Testis (tissue), 2 donors: ENCODE measurements at regions not wholly inside any gene's neighbourhood (a gene's known extent, or its start where the extent isn't known, plus 50 kb on each side); places are given as distances from the start of the nearest gene placed in this dataset.
"Not testable (repeated sequence)": the region's sequence is repeated elsewhere in the genome, so short reads cannot be mapped to it uniquely, and the experiment has no call there.

Source experiments
- DNase-seq: peaks from one replicate; pipeline ENCODE4 v3.0.0-alpha.2; 2019
- H3K27ac ChIP-seq, 2 donors: fragments of 200-600 bp; sonication (generic); one replicate each; pipeline ENCODE4 v1.5.1; 2019
- H3K27me3 ChIP-seq: fragments of 200-600 bp; sonication (generic); one replicate; pipeline ENCODE4 v1.5.1; 2019
- H3K36me3 ChIP-seq: fragments of 200-600 bp; sonication (generic); one replicate; pipeline ENCODE4 v1.5.1; 2017; ENCODE audit warnings: low read depth; ENCODE audit errors: missing control alignments
- H3K4me1 ChIP-seq: fragments of 200-600 bp; sonication (generic); one replicate; pipeline ENCODE4 v1.5.1; 2019
- H3K4me3 ChIP-seq, 2 donors: fragments of 200-600 bp; sonication (generic); one replicate each; pipeline ENCODE4 v1.5.1; 2017 to 2019
- H3K9me3 ChIP-seq: fragments of 200-600 bp; sonication (generic); one replicate; pipeline ENCODE4 v1.5.1; 2017
- WGBS, 2 donors: methylation state at CpG; one replicate each; pipeline ENCODE4 v1.1.5; 2018; 5-methylcytosine and 5-hydroxymethylcytosine counted together
- intact Hi-C: fragments of 100-400 bp; cut with DNase I; formaldehyde crosslinking; loops from one replicate; pipeline ENCODE4 v1.15.1; 2023; ENCODE audit warnings: low total_unique reads

DNA sequence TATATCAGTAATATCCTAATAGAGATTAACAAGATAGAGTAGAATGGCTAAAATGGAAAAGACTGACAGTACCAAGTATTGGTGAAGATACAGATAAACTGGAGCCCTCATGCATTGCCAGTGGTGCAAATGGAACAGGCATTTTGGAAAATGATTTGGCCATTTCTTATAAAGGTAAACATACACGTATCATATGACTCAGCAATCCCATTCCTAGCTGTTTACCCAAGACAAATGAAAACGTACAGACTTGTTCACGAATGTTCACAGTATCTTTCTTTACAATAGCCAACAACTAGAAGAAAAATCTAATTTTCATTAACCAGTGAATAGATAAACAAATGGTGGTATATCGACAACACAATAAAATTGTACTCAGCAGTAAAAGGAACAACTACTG lies 86.4 kb downstream of the FOXD4L6 start:
- H3K4me1 ChIP-seq, H3K4me3 ChIP-seq, H3K27ac ChIP-seq, H3K27me3 ChIP-seq, intact Hi-C loops, DNase-seq, H3K9me3 ChIP-seq, H3K36me3 ChIP-seq: not testable (repeated sequence)
- WGBS, 2 donors: 58 to 62% methylated on average over 4 of the region's 4 CpGs

DNA sequence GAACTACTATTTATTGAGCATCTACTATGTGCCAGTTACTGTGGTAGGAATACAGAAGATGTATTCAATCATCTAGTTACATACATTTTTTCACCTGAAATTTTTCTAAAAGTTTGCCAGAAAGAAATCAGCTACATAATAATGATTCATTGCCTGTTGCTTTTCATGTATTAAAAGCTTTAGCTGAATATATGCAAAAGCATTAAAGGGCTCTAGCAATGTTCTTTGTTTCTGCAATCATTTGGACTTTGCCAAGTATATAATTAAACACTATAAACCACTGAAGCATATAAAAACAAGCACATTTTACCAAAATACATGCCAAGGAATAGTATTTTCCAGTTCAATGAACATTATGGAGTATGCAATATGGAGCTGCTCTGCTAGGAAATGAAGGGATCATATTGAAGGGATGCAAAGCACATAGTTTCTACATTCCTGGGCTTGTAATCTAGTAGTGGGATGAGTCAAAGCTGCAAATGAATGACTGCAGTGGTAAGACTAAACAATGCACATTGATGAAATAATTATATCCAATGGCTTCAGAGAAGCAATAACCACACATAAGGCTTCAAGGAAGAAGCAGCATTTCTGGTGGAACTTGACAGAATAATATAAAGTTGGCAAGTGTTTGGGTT lies 87.7 kb downstream of the FOXD4L6 start:
- H3K36me3 ChIP-seq, H3K27ac ChIP-seq, H3K4me1 ChIP-seq, intact Hi-C loops, H3K4me3 ChIP-seq, H3K9me3 ChIP-seq, DNase-seq, H3K27me3 ChIP-seq: not testable (repeated sequence)

DNA sequence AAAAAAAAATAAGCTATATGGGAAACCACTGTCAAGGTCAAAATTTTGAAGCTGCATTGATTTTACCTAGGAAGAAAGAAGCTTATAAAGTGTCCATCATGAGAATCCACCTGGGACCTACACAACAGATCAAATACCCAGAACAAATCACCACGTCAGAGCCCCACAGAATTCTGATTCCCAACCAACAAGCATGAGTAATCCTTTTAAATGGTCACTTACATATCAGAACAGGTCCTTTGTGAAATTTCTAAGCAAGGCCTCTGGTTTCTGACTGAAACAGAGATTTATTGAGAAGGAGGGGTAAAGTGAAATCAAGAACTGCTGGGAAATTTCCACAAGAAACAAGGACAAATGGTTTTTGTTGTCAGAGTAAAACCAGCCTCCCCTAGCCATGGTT lies 93.2 kb downstream of the FOXD4L6 start:
- H3K27me3 ChIP-seq, H3K27ac ChIP-seq, intact Hi-C loops, H3K36me3 ChIP-seq, H3K4me3 ChIP-seq, H3K4me1 ChIP-seq, DNase-seq, H3K9me3 ChIP-seq: not testable (repeated sequence)
- WGBS, 2 donors: 86 to 91% methylated on average over 1 of the region's 1 CpG

DNA sequence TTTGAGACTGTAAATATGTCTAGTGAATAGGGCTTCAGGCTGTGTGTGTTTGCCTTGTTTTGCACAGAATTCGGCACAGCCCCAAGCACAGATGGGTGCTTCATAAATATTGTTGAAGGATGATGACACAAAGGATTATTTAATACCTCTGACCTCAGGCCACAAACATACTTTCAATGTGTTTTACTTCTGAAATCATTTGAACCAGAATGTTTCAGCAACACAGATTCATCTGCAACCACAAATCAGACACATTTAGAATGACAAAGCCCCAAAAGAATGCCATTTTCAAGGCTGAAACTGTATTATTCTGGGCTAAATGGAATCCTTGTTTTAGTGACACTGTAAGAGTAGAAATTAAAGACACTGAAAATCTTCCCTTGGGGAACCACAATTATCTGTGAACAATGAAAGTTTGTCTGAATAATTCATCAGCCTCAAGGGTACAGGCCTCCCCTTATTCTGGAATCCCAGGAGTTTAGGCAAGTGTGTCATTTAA lies 93.7 kb downstream of the FOXD4L6 start:
- H3K4me1 ChIP-seq, H3K36me3 ChIP-seq, H3K27me3 ChIP-seq, DNase-seq, intact Hi-C loops, H3K9me3 ChIP-seq, H3K4me3 ChIP-seq, H3K27ac ChIP-seq: not testable (repeated sequence)
- 42 to 80% methylated on average over 1 of the region's 1 CpG for WGBS, 2 donors

GRCh38 chr9:41033877-41034276 lies 94.6 kb downstream of the FOXD4L6 start:
- whole genome bisulfite sequencing, 2 donors: 73 to 76% methylated on average over 4 of the region's 4 CpGs
- intact Hi-C loops, H3K4me1 ChIP-seq, H3K9me3 ChIP-seq, H3K27ac ChIP-seq, H3K27me3 ChIP-seq, H3K36me3 ChIP-seq, H3K4me3 ChIP-seq, DNase-seq: not testable (repeated sequence)

DNA sequence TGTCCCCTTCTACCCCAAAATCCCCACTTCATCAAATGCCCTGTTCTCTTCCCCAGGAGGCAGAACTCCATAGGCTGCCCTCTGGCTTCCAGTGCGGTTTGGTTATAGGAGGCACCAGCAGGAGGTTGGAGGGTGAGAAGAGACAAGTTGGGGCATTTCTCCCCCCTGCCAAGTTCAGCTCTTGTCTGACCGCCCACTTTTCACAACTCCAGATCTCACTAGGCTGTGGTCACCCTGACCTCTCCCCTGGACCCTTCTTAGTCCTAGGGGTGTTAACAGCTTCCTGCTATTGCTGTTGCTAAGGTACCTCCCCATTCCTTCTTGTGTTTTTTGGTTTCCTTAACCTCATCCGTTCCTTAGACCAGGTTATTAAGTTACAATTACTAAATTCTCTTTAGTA lies 95.1 kb downstream of the FOXD4L6 start:
- intact Hi-C loops, H3K27ac ChIP-seq, DNase-seq, H3K4me1 ChIP-seq, H3K4me3 ChIP-seq, H3K36me3 ChIP-seq, H3K9me3 ChIP-seq, H3K27me3 ChIP-seq: not testable (repeated sequence)
- WGBS, 2 donors: 76 to 87% methylated on average over 3 of the region's 3 CpGs

DNA sequence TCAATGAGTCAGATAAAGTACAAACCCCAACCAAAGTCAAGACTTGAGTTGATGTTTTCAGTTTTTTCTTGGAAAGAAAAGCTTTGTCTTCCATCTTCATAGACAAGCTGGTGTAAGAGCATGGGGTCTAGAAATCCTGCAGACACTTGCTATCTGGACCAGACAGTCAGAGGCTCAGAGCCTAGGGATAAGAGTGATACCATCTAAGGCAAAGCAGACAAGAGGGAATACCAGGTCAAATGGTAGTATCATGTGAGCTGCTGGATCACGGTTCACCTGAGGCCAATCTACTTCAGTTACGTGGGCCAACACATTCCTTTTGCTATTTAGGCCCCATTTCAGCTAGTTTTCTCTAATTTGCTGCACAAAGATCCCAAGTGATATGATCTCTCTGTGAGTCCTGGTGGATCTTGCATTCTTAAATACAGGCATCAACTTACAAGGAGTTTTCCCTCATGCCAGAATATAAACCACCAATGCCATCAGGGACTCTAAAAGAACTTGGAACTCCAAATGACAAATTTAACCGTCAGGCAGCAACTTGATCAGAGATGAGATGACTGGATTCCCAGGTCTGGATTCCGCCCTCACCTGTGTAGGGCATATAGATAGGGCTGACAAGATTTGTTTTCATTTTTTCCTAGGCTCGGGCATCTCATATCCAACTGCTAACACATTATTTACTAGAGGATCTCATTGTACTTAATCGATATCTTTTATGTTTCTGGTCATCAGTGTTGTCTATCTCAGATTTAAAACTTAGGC lies 101.4 kb downstream of the FOXD4L6 start:
- WGBS, 2 donors: 81 to 84% methylated on average over 6 of the region's 6 CpGs
- intact Hi-C loops, DNase-seq, H3K4me3 ChIP-seq, H3K27me3 ChIP-seq, H3K36me3 ChIP-seq, H3K27ac ChIP-seq, H3K4me1 ChIP-seq, H3K9me3 ChIP-seq: not testable (repeated sequence)

DNA sequence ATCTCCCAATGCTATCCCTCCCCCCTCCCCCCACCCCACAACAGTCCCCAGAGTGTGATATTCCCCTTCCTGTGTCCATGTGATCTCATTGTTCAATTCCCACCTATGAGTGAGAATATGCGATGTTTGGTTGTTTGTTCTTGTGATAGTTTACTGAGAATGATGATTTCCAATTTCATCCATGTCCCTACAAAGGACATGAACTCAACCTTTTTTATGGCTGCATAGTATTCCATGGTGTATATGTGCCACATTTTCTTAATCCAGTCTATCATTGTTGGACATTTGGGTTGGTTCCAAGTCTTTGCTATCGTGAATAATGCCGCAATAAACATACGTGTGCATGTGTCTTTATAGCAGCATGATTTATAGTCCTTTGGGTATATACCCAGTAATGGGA lies 106.1 kb downstream of the FOXD4L6 start:
- H3K27ac ChIP-seq, intact Hi-C loops, H3K9me3 ChIP-seq, H3K4me3 ChIP-seq, H3K36me3 ChIP-seq, DNase-seq, H3K27me3 ChIP-seq, H3K4me1 ChIP-seq: not testable (repeated sequence)
- WGBS, 2 donors: 84 to 91% methylated on average over 4 of the region's 4 CpGs

GRCh38 chr9:41019858-41020562 lies 108.5 kb downstream of the FOXD4L6 start:
- H3K9me3 ChIP-seq, H3K4me3 ChIP-seq, intact Hi-C loops, H3K4me1 ChIP-seq, H3K36me3 ChIP-seq, H3K27me3 ChIP-seq, DNase-seq, H3K27ac ChIP-seq: not testable (repeated sequence)
- WGBS, 2 donors: 82 to 91% methylated on average over 1 of the region's 1 CpG

GRCh38 chr9:41018948-41019347 lies 109.5 kb downstream of the FOXD4L6 start:
- WGBS, 2 donors: 57 to 62% methylated on average over 3 of the region's 3 CpGs
- not testable (repeated sequence) for H3K36me3 ChIP-seq, H3K4me3 ChIP-seq

GRCh38 chr9:41016699-41017098 lies 111.8 kb downstream of the FOXD4L6 start:
- 71 to 100% methylated on average over 1 of the region's 2 CpGs for WGBS, 2 donors
- DNase-seq, H3K27ac ChIP-seq, H3K4me3 ChIP-seq, H3K27me3 ChIP-seq, H3K36me3 ChIP-seq, intact Hi-C loops, H3K9me3 ChIP-seq, H3K4me1 ChIP-seq: not testable (repeated sequence)

More at GRCh38 chr9:41018948-41019347, 109.5 kb downstream of the FOXD4L6 start:
- H3K4me1 ChIP-seq, DNase-seq, H3K9me3 ChIP-seq, H3K27ac ChIP-seq, H3K27me3 ChIP-seq, intact Hi-C loops: not testable (repeated sequence)
